Suprapubic skin (tissue), 4 donors: ENCODE measurements at regions not wholly inside any gene's neighbourhood (a gene's known extent, or its start where the extent isn't known, plus 50 kb on each side); places are given as distances from the start of the nearest gene placed in this dataset.

Experiments
- DNase-seq, 2 donors: peaks; one replicate each; pipeline ENCODE4 v3.0.0-alpha.2; 2019; ENCODE audit warnings: low spot score in 2 of 2
- H3K27ac ChIP-seq: fragments of 200-600 bp; sonication (generic); one replicate; pipeline ENCODE4 v1.5.1; 2019
- H3K27me3 ChIP-seq: fragments of 200-600 bp; sonication (generic); one replicate; pipeline ENCODE4 v1.5.1; 2019
- H3K36me3 ChIP-seq: fragments of 200-600 bp; sonication (generic); one replicate; pipeline ENCODE4 v1.5.1; 2019
- H3K4me1 ChIP-seq: fragments of 200-600 bp; sonication (generic); one replicate; pipeline ENCODE4 v1.5.1; 2019
- H3K4me3 ChIP-seq: fragments of 200-600 bp; sonication (generic); one replicate; pipeline ENCODE4 v1.5.1; 2019; ENCODE audit warnings: mild to moderate bottlenecking
- H3K9me3 ChIP-seq: fragments of 200-600 bp; sonication (generic); one replicate; pipeline ENCODE4 v1.5.1; 2019
- EP300 ChIP-seq: sonication (generic); formaldehyde crosslinking; IDR thresholded peaks from one replicate; pipeline ENCODE4 v1.6.1; 2017; ENCODE audit warnings: antibody characterized with exemption
- POLR2A ChIP-seq, 2 donors: fragments of 450-650 bp; IDR thresholded peaks; one replicate each; pipeline ENCODE4 v1.6.1; 2017; ENCODE audit warnings: antibody characterized with exemption in 2 of 2, mild to moderate bottlenecking in 2 of 2, moderate library complexity in 2 of 2
- POLR2AphosphoS5 ChIP-seq, 3 donors: sonication (generic); formaldehyde crosslinking; IDR thresholded peaks; one replicate each; pipeline ENCODE4 v1.6.1; 2017; ENCODE audit warnings: antibody characterized with exemption in 3 of 3
- WGBS: methylation state at CpG from one replicate; pipeline ENCODE4 v1.1.5; 2018; 5-methylcytosine and 5-hydroxymethylcytosine counted together
- TF ChIP-seq, protein P1 (sequence below), 2 donors: fragments of 200-600 bp in 1 of 2; fragments of 450-650 bp in 1 of 2; sonication (generic) in 1 of 2; IDR thresholded peaks; one replicate each; pipeline ENCODE4 v1.5.1; 2016 to 2019; ENCODE audit warnings: antibody characterized with exemption in 2 of 2, mild to moderate bottlenecking in 1 of 2, moderate library complexity in 1 of 2

- DNase-seq = no peak
- peaks cover 14% of the 10 kb centered on the region for H3K9me3 ChIP-seq
- H3K4me3 ChIP-seq = no peak overlapping the region
- H3K27ac ChIP-seq = no peak overlapping the region
- TF ChIP-seq, protein P1, sequence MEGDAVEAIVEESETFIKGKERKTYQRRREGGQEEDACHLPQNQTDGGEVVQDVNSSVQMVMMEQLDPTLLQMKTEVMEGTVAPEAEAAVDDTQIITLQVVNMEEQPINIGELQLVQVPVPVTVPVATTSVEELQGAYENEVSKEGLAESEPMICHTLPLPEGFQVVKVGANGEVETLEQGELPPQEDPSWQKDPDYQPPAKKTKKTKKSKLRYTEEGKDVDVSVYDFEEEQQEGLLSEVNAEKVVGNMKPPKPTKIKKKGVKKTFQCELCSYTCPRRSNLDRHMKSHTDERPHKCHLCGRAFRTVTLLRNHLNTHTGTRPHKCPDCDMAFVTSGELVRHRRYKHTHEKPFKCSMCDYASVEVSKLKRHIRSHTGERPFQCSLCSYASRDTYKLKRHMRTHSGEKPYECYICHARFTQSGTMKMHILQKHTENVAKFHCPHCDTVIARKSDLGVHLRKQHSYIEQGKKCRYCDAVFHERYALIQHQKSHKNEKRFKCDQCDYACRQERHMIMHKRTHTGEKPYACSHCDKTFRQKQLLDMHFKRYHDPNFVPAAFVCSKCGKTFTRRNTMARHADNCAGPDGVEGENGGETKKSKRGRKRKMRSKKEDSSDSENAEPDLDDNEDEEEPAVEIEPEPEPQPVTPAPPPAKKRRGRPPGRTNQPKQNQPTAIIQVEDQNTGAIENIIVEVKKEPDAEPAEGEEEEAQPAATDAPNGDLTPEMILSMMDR (IDR thresholded peaks at IDR 0.05) = no peak
- TF ChIP-seq POLR2A (IDR thresholded peaks at IDR 0.05) = no peak
- TF ChIP-seq POLR2AphosphoS5 (IDR thresholded peaks at IDR 0.05) = no peak
- no peak for TF ChIP-seq EP300
- WGBS = 100% methylated on average over 1 of the region's 1 CpG
- no peaks in the 10 kb centered on the region for H3K27me3 ChIP-seq
- no peaks in the 10 kb centered on the region for H3K36me3 ChIP-seq
- H3K4me1 ChIP-seq = no peaks in the 10 kb centered on the region
Measured at GRCh38 chr4:130524057-130524456, 1428.1 kb downstream of the C4orf33 start.

DNA sequence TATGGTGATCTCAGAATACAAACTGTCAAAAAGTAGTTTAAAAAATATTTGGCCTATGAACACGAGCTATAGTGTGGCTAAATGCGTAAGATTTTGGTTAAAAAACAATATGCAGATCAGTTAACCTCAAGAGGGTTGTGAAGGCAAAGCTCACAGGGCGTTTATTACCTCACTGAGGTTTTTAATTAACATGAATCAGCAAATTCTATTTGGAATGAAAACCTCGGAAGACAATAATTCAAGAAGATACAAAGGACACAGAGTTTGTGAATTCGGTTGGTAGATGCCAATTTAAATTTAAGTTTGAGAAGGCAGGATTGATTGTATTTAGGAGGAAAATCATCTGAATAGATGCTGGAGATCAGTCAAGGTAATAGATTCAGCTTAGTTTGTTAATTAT, 1434.6 kb downstream of the C4orf33 start:
- WGBS = 66% methylated on average over 5 of the region's 5 CpGs

DNA sequence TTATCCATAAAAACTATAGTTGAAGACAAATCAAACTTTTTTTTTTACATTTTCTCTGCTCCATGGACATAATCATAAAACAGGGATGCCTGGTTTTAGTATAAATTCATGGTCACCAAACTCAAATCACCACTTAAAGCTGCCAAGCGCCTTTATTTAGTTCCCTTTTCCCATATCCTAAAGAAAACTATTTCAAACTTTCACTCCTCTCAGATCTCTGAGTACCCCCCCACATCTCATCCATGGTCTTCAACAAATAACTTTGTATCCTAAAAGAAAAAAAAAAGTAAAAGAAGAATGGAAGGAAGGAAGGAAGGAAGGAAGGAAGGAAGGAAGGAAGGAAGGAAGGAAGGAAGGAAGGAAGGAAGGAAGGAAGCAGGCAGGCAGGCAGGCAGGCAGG, 1438.7 kb downstream of the C4orf33 start:
- Histone ChIP-seq H3K27me3 (no peaks in the 10 kb centered on the region), H3K9me3 (no peaks in the 10 kb centered on the region), H3K36me3 (no peaks in the 10 kb centered on the region), H3K4me1 (no peaks in the 10 kb centered on the region), H3K4me3 (no peak overlapping the region), H3K27ac (no peak overlapping the region)
- DNase-seq = no peak
- no peak for TF ChIP-seq POLR2AphosphoS5 (IDR thresholded peaks at IDR 0.05)
- 83% methylated on average over 1 of the region's 1 CpG for WGBS

More for the DNA sequence above, 1434.6 kb downstream of the C4orf33 start:
- H3K4me3 ChIP-seq = no peak overlapping the region
- DNase-seq = no peak
- H3K9me3 ChIP-seq = peaks cover 2% of the 10 kb centered on the region
- no peaks in the 10 kb centered on the region for H3K27me3 ChIP-seq
- no peaks in the 10 kb centered on the region for H3K4me1 ChIP-seq
- H3K27ac ChIP-seq = no peak overlapping the region
- no peaks in the 10 kb centered on the region for H3K36me3 ChIP-seq
- TF ChIP-seq POLR2AphosphoS5 (IDR thresholded peaks at IDR 0.05) = no peak
- no peak for TF ChIP-seq POLR2A (IDR thresholded peaks at IDR 0.05)
- TF ChIP-seq, protein P1 (IDR thresholded peaks at IDR 0.05) = no peak
- TF ChIP-seq EP300 = no peak

DNA sequence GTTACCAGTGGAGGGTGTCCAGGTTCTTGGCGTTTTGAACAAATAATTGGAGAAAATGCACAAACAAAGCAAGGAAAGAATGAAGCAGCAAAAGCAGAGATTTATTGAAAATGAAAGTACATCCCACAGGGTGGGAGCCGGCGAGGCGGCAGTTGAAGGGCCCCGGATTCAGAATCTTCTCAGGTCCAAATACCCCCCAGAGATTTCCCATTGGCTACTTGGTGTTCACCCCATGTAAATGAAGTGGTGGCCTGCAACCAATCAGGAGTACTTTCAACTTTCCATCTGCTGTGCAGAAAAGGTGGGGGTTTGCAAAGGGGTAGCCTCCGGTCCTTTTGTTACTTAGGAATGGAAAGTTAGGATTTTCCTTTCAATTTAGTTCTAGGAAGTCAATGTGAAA, 1447.0 kb downstream of the C4orf33 start:
- Histone ChIP-seq H3K27ac (no peak overlapping the region), H3K27me3 (no peaks in the 10 kb centered on the region), H3K4me3 (no peak overlapping the region), H3K9me3 (no peaks in the 10 kb centered on the region), H3K36me3 (no peaks in the 10 kb centered on the region), H3K4me1 (no peaks in the 10 kb centered on the region)
- TF ChIP-seq POLR2A (IDR thresholded peaks at IDR 0.05) (no peak), EP300 (no peak)
- no peak for DNase-seq
- WGBS = 92% methylated on average over 6 of the region's 6 CpGs

DNA sequence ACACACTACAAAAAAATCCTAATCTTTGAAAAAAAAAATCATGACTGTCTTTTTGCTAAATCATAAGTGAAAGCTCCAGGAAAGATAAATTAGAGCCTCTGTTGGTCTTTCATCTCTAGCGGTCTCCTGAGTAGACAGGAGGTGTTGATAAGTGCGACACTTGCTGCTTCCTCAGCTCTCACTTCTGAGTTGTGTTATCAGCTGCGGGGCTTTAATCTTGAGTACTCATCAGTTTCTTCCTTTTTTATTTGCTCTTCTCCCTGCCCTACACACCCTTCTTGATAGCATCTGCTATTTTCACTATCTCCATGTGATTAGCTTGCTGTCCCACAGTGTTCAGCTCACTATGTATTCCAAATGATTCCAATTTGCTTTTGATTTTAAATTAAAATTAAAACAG, 1449.2 kb downstream of the C4orf33 start:
- Histone ChIP-seq H3K27me3 (no peaks in the 10 kb centered on the region), H3K36me3 (no peaks in the 10 kb centered on the region), H3K27ac (no peak overlapping the region), H3K4me1 (no peaks in the 10 kb centered on the region), H3K9me3 (no peaks in the 10 kb centered on the region), H3K4me3 (no peak overlapping the region)
- TF ChIP-seq POLR2AphosphoS5 (IDR thresholded peaks at IDR 0.05) (no peak), EP300 (no peak), POLR2A (IDR thresholded peaks at IDR 0.05) (no peak)
- TF ChIP-seq, protein P1 (IDR thresholded peaks at IDR 0.05) = no peak
- no peak for DNase-seq
- 22% methylated on average over 3 of the region's 3 CpGs for WGBS

GRCh38 chr4:130545596-130545995, 1449.6 kb downstream of the C4orf33 start:
- no peak for TF ChIP-seq POLR2AphosphoS5 (IDR thresholded peaks at IDR 0.05)
- TF ChIP-seq, protein P1 (IDR thresholded peaks at IDR 0.05) = no peak
- TF ChIP-seq EP300 = no peak
- TF ChIP-seq POLR2A (IDR thresholded peaks at IDR 0.05) = no peak
- WGBS = 41% methylated on average over 2 of the region's 2 CpGs
- Histone ChIP-seq H3K4me3 (no peak overlapping the region), H3K4me1 (no peaks in the 10 kb centered on the region), H3K27me3 (no peaks in the 10 kb centered on the region), H3K9me3 (no peaks in the 10 kb centered on the region), H3K27ac (no peak overlapping the region), H3K36me3 (no peaks in the 10 kb centered on the region)
- no peak for DNase-seq
